Tibial nerve (tissue), 4 donors: ENCODE measurements at regions not wholly inside any gene's neighbourhood (a gene's known extent, or its start where the extent isn't known, plus 50 kb on each side); places are given as distances from the start of the nearest gene placed in this dataset.

ENCODE experiments used
- CTCF ChIP-seq, 5 experiments: fragments of 200-600 bp in 3 of 5; fragments of 450-650 bp in 2 of 5; sonication (generic) in 3 of 5; IDR thresholded peaks; one replicate each; pipeline ENCODE4 v1.5.1; 2016 to 2019; ENCODE audit warnings: antibody characterized with exemption in 5 of 5, mild to moderate bottlenecking in 3 of 5, moderate library complexity in 2 of 5
- EP300 ChIP-seq, 2 donors: sonication (generic); formaldehyde crosslinking; IDR thresholded peaks; one replicate each; pipeline ENCODE4 v1.6.1; 2017; ENCODE audit warnings: antibody characterized with exemption in 2 of 2, mild to moderate bottlenecking in 1 of 2
- POLR2A ChIP-seq, 2 donors: fragments of 450-650 bp; IDR thresholded peaks; one replicate each; pipeline ENCODE4 v1.6.1; 2017; ENCODE audit warnings: antibody characterized with exemption in 2 of 2, mild to moderate bottlenecking in 2 of 2, moderate library complexity in 2 of 2

- TF ChIP-seq CTCF (IDR thresholded peaks at IDR 0.05) (no peak), POLR2A (IDR thresholded peaks at IDR 0.05) (no peak), EP300 (IDR thresholded peaks at IDR 0.05) (no peak)
These were observed 249.0 kb upstream of the OPRM1 start for GRCh38 chr6:153790048-153790447.
